Choroid plexus epithelial cell (primary cell): ENCODE measurements at regions not wholly inside any gene's neighbourhood (a gene's known extent, or its start where the extent isn't known, plus 50 kb on each side); places are given as distances from the start of the nearest gene placed in this dataset.

Experiments
- DNase-seq: peaks from one replicate; pipeline ENCODE4 v3.0.0-alpha.2; 2010; ENCODE audit warnings: low read depth
- H3K4me3 ChIP-seq: 2 replicates; pipeline ENCODE4 v1.5.1; 2011; ENCODE audit warnings: low read depth, mild to moderate bottlenecking, control low read depth, low read length, moderate library complexity
- TF ChIP-seq, protein P1 (sequence below): conservative IDR thresholded peaks from 2 replicates; pipeline ENCODE4 v1.5.1; 2011; ENCODE audit warnings: low read depth, mild to moderate bottlenecking, control low read depth, inconsistent platforms, low read length, moderate library complexity

DNA sequence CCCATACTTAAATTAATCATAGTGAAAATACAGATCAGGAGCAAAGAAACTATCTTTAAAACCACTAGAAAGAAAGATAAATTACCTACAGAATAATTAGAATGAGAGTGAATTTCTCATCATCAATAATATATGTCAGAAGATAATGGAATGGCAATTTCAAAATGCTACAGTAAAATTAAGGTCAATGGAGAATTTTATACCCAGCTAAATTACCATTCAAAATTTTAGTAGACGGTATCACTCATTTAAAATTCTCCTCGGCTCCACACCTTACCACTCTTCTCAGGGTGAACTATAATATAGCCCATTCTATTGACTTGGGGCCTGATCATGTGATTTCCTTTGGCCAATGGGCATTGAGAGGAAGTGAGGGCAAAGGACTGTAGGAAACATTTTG lies 192.5 kb upstream of the TCERG1L start:
- no peak overlapping the region for H3K4me3 ChIP-seq
- DNase-seq, result no peak
- TF ChIP-seq, protein P1, sequence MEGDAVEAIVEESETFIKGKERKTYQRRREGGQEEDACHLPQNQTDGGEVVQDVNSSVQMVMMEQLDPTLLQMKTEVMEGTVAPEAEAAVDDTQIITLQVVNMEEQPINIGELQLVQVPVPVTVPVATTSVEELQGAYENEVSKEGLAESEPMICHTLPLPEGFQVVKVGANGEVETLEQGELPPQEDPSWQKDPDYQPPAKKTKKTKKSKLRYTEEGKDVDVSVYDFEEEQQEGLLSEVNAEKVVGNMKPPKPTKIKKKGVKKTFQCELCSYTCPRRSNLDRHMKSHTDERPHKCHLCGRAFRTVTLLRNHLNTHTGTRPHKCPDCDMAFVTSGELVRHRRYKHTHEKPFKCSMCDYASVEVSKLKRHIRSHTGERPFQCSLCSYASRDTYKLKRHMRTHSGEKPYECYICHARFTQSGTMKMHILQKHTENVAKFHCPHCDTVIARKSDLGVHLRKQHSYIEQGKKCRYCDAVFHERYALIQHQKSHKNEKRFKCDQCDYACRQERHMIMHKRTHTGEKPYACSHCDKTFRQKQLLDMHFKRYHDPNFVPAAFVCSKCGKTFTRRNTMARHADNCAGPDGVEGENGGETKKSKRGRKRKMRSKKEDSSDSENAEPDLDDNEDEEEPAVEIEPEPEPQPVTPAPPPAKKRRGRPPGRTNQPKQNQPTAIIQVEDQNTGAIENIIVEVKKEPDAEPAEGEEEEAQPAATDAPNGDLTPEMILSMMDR, result no peak

DNA sequence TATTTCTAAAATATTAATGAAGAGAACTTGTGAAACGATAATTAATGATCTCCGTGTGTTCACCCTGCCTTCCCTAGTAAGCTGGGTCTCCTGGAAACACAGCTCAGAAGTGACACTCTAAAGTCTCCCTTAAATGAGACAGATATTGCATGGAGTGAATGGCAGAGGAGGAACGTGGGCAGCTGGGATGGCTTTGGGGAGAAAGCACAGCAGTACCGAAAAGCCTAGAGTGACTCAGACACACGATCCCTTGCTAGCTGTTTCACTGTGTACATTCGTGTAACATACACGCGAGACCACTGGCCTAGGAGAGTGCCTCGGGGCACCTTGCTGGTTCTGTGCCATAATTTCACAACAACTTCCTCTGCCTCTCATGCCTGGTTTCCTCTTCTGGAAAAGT lies 199.9 kb upstream of the TCERG1L start:
- H3K4me3 ChIP-seq, result no peak overlapping the region
- DNase-seq, result no peak
- TF ChIP-seq, protein P1, result no peak

DNA sequence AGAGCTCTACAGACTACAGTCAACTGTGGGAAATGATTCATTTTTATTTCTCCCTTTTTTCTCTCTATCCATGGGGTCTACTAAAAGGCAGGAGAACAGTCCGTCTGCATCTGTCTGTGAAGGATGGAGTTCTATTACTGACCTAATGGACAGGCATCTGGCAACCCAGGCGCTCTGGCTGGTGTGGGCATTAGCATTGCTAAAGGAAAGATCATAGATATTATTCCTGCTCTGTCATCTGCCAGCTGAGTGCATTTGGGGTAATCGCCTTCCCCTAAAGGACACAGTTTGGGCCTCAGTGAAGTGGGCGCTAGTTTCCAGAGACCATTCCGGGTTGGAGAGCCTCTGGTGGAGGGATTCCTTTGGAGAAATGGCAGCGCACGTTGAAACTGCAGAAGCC lies 201.3 kb upstream of the TCERG1L start:
- TF ChIP-seq, protein P1, result no peak
- no peak overlapping the region for H3K4me3 ChIP-seq
- no peak for DNase-seq

DNA sequence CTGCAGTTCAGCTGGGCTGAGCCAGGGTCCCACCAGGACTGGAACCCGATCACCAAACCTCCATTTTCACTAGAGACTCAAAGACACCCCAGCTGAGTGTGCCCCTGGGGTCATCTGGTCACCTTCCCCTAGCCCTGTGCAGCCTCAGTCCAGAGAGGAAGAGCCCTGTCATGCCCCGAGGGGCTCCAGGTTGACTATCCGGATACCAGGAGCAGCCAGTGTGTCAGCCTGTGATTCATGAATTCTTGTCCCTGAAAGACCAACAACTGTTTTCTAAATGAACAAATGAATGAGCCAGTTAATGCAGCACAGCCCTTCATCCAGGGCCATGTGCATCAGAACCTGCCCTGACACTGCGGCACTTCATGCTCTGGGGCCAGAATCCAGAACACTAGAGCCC lies 201.9 kb upstream of the TCERG1L start:
- no peak overlapping the region for H3K4me3 ChIP-seq
- DNase-seq, result no peak
- TF ChIP-seq, protein P1, result no peak

DNA sequence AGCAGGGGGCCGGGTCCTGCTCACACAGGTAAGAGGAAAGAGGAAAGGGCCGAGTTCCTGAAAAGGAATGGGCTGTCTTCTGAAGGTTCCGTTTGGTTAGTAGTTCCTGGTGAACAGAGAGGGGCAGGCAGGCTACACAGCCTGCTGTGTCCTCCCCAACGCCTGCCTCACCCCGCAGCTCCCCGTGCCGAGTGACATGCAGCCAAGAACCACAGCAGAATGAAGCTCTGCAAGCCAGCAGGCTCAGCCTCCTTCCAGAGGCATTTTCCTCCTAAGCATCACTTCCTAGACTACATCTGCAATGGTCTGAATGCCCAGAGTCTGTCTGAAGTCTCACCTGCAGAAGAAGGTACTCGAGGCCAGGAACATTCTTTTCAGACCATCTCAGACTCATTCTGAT lies 202.4 kb upstream of the TCERG1L start:
- DNase-seq, result no peak
- TF ChIP-seq, protein P1, result no peak
- no peak overlapping the region for H3K4me3 ChIP-seq

DNA sequence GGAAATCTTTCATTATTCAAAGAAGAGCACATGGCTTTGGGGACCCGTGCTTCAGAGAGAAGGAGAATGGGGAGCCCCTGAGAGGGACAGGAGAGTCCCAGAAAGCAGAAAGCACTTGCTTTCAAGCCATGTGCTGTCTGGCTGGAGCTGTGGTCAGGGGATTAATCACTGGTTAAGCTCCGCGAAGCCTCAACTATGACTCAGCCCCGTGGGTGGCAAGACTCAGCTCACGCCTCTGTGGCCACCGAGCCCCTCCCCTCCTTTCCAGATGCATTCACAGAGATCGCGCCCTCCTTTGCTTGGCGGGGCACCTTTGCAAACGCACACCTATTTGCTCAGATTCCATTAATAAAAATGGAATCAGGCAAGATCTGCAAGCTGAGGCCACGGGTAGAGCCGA lies 202.9 kb upstream of the TCERG1L start:
- TF ChIP-seq, protein P1, result no peak
- DNase-seq, result no peak
- no peak overlapping the region for H3K4me3 ChIP-seq

DNA sequence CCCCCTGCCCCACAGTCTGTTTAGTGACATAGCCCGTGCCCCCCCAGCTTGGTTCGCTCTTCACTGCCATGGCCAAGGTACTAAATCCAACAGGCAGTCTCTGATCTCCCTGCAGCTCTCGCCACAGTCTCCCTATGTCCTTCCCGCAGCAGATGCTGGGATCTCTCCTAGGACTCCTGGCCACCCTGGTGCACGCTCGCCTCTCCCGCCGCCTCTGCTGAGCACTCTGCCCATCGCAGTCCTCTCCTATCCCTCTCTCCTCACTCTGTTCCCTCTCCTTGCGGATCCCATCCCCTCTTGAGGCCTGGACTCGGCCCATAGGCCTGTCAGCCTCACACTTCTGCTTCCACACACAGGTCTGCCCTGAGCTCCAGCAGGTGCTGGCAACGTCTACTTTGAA lies 204.8 kb upstream of the TCERG1L start:
- TF ChIP-seq, protein P1, result no peak
- no peak overlapping the region for H3K4me3 ChIP-seq
- no peak for DNase-seq
